Fibroblast of villous mesenchyme (primary cell): ENCODE measurements at regions not wholly inside any gene's neighbourhood (a gene's known extent, or its start where the extent isn't known, plus 50 kb on each side); places are given as distances from the start of the nearest gene placed in this dataset.

Experiments
- DNase-seq: peaks from one replicate; pipeline ENCODE4 v3.0.0-alpha.2; 2010; ENCODE audit warnings: low read depth
- H3K4me3 ChIP-seq: 2 replicates; pipeline ENCODE4 v1.5.1; 2011; ENCODE audit warnings: low read depth, mild to moderate bottlenecking, low read length
- CTCF ChIP-seq: IDR thresholded peaks from 2 replicates; pipeline ENCODE4 v1.5.1; 2012; ENCODE audit warnings: low read depth, mild to moderate bottlenecking, low read length; ENCODE audit not compliant: insufficient read depth

GRCh38 chr21:33121715-33122475 is 52.0 kb downstream of the OLIG1 start:
- peak; percentile 17 for DNase-seq
- no peak overlapping the region for H3K4me3 ChIP-seq
- no peak for TF ChIP-seq CTCF

- TF ChIP-seq CTCF, result no peak
- DNase-seq, result no peak
- no peak overlapping the region for H3K4me3 ChIP-seq
These were observed 52.6 kb downstream of the OLIG1 start for GRCh38 chr21:33122507-33122906.

GRCh38 chr21:33123374-33124123 is 53.6 kb downstream of the OLIG1 start:
- DNase-seq, result no peak
- TF ChIP-seq CTCF, result no peak
- H3K4me3 ChIP-seq, result no peak overlapping the region

GRCh38 chr21:33124889-33125288 is 54.9 kb downstream of the OLIG1 start:
- TF ChIP-seq CTCF, result no peak
- no peak overlapping the region for H3K4me3 ChIP-seq
- DNase-seq, result no peak

GRCh38 chr21:33125680-33126375 is 55.9 kb downstream of the OLIG1 start:
- no peak overlapping the region for H3K4me3 ChIP-seq
- DNase-seq, result no peak
- TF ChIP-seq CTCF, result no peak

- no peak overlapping the region for H3K4me3 ChIP-seq
- no peak for TF ChIP-seq CTCF
- no peak for DNase-seq
These were observed 56.6 kb downstream of the OLIG1 start for GRCh38 chr21:33126569-33126968.
